Body of pancreas (tissue), 4 donors: ENCODE measurements at regions not wholly inside any gene's neighbourhood (a gene's known extent, or its start where the extent isn't known, plus 50 kb on each side); places are given as distances from the start of the nearest gene placed in this dataset.

Experiments used
- POLR2A ChIP-seq, 3 donors: fragments of 450-650 bp; IDR thresholded peaks; one replicate each; pipeline ENCODE4 v1.6.1; 2016; ENCODE audit warnings: antibody characterized with exemption in 3 of 3, mild to moderate bottlenecking in 2 of 3
- TF ChIP-seq, protein P1 (sequence below), 7 experiments: fragments of 450-650 bp in 4 of 7; fragments of 200-600 bp in 3 of 7; sonication (generic) in 3 of 7; IDR thresholded peaks; one replicate each; pipeline ENCODE4 v1.5.1; 2016 to 2019; ENCODE audit warnings: antibody characterized with exemption in 7 of 7

DNA sequence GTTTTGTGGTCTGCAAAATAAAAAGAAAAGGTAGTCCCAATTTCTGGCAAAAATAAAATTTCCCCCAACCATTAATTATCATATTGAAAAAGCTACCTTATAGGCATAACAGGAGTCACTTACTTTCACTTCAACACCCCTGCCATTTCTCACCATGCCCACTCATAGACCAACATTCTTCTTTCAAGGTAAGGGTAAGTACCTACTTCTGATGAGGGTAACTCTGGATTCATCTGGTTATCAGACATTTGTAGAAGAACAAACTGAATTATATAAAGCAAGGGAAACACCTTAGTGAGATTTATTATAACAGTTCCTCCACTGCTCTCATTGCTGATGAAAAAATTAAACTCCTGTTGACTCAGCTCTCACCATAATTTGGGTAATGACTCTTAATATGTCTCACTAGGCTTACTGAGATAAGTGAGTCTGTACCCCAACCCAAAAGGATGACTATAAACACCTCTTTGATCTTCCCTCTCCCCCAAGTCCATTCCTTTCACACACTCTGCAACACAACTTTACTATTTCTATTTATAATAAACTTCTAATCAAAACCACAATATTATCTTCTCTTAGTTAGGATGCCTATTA lies 287.6 kb downstream of the KDM5D start:
- TF ChIP-seq, protein P1, sequence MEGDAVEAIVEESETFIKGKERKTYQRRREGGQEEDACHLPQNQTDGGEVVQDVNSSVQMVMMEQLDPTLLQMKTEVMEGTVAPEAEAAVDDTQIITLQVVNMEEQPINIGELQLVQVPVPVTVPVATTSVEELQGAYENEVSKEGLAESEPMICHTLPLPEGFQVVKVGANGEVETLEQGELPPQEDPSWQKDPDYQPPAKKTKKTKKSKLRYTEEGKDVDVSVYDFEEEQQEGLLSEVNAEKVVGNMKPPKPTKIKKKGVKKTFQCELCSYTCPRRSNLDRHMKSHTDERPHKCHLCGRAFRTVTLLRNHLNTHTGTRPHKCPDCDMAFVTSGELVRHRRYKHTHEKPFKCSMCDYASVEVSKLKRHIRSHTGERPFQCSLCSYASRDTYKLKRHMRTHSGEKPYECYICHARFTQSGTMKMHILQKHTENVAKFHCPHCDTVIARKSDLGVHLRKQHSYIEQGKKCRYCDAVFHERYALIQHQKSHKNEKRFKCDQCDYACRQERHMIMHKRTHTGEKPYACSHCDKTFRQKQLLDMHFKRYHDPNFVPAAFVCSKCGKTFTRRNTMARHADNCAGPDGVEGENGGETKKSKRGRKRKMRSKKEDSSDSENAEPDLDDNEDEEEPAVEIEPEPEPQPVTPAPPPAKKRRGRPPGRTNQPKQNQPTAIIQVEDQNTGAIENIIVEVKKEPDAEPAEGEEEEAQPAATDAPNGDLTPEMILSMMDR (IDR thresholded peaks at IDR 0.05), result no peak
- TF ChIP-seq POLR2A (IDR thresholded peaks at IDR 0.05), result no peak
